GM21717 (cell line): ENCODE measurements at regions not wholly inside any gene's neighbourhood (a gene's known extent, or its start where the extent isn't known, plus 50 kb on each side); places are given as distances from the start of the nearest gene placed in this dataset.

Experiments used
- ATAC-seq: cut with Tn5 transposase; IDR thresholded peaks from one replicate; pipeline ENCODE4 v1.9.1; 2021; ENCODE audit warnings: mild to moderate bottlenecking, moderate library complexity; ENCODE audit not compliant: unreplicated experiment

DNA sequence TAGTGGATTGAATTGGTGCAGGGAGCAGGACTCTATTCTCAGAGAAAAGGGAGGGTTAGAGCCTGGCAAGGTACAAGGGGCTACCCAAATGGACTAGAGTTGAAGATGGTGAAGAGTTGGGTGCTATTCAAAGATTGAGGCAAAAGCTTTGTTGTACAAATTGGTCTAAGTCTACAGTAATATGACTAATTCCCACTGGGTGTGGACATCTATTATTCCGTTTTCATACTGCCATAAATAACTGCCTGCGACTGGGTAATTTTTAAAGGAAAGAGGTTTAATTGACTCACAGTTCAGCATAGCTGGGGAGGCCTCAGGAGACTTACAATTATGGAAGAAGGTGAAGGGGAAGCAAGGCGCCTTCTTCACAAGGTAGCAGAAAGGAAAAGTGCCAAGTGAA is 266.3 kb downstream of the TPBG start:
- no peak for ATAC-seq

DNA sequence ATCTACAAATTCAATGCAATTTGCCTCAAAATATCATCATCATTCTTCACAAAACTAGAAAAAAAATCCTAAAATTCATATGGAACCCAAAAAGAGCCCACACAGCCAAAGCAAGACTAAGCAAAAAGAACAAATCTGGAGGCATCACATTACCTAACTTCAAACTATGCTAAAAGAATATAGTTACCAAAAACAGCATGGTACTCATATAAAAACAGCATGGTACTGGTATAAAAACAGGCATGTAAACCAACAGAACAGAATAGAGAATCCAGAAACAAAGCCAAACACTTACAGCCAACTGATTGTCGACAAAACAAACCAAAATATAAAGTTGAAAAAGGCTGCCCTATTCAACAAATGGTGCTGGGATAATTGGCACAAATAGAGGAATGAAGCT is 278.1 kb downstream of the TPBG start:
- ATAC-seq = no peak

DNA sequence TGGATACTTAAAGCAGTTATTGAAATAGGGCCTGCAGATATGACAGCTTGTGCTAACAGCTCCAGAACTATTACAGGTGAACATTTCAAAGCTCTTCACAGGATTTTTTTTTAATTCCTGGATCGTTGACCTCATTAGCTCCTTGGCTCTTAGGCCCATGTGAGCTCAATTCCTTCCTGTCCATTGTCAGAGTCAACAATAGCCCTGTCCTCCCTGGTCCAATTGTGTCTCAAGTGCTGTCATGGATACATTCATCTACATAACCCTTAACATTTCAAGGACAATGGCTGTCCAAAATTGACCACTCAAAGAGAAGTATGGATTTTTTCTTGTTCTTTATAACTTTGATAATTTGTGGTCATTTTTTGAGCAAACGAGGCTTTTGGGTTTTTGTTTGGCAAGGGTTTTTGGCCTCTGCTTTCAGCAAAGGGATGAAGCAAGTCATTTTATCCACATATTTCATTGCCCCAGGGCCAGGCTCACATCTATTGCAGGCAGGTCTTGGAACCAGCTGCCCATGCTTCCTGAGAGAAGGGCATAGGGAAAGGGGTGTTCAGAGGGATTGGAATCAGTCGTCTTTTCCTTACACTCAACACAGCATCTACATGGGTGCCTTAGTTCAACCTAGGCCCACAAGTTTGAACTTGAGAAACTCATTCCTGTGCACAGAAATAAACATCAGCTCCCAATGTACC is 282.1 kb downstream of the TPBG start:
- ATAC-seq = no peak

DNA sequence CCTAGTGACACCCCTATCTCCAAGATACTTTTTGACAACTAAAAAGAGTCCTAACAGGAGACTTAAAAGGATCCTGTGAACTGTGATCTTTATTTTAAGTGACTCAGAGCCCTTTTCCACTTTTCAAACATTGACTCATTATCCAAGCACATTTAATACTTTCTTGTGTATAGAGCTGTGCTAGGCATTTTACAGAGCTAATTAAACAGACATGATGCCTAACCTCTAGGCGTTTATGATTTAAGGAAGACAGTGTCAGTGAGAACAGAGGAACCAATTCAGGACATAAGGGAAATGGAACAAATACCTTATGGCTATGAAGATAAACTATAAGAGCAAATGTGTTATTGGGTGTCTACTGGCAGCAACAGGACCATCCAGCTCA is 282.6 kb downstream of the TPBG start:
- ATAC-seq = no peak

DNA sequence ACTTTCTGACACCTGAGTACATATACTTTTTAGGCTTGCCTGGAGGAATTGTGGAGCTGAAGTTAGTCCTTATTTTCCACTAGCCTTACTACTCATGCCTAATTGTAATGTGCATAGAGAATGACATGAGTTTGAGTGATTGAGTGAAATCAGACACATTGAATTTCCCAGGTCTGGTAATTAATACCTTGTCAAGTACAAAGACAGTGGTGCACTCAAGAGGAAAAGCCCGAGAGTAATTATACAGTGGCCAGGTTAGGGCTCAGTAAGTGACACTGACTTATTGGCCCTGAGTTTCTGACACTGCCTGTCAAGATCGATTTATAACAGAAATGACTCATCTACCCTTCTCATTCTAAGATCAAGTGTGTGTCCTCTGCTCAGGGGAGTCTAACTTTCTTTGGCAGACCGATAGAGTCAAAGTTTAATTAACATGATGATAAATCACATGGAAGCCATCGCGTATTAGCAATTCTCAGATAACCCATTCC is 288.3 kb downstream of the TPBG start:
- no peak for ATAC-seq

DNA sequence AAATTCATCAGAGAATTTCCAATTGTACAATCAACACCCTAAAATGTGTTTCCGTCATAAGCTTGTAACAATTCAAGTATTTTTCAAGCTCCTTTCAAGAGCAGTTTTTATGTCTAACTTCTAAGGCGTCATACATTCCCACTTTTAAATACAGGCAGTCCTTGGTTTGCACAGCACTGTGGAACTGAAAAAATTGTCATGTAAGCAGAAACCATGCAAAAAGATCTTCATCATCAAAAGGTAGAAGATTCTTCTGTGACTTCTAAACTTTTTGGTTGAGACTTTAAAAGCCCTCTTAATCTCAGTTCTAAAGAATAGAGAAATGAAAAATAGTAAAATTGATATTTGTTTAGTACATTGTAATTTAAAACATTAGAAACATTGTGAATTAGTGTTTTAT is 315.6 kb downstream of the TPBG start:
- ATAC-seq = no peak

DNA sequence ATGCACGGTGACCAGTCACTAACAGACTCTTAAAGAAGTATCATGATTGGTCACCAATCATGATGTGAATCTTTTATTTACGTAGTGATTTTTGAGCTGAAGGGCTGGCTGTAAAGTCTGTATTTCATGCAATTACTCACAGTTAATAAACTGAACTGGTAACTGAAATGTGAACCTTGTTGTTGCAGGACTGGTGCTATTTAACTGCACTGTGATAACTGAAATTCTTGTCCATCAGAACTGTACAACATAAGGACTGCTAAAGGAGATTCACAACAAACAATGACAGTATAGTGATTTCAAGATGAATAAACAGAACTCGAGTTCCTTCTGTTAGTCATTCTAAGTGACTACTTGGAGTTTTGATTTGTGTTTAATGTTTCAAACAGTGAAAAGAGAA is 316.6 kb downstream of the TPBG start:
- ATAC-seq = no peak

DNA sequence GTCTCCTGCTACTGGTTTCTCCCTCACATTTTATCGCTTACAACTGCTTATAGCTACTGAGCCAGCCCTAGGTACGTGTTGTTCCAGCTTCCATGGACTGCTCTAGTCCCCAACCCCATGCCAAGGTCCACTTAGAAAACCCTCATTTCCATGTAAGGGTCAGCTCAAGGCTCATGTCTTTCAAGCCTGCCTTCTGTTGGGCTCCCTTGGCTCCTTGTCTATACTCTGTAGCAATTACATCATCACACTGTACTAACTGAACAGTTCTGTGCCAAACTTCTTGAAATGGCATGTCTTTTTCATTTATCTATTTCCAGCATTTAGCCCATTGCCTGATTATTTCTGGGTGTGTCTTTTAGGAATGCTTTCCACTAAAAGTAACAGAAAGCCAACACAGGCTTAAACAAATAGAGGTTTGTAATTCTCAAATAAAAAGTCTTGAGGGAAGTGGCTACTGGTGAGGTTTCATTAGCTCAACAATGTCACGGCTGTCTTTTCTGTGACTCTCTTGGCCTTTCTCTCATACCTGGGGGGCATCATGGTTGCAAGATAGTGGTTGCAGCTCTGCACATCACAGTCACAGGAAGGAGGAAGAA is 317.6 kb downstream of the TPBG start:
- ATAC-seq = no peak

DNA sequence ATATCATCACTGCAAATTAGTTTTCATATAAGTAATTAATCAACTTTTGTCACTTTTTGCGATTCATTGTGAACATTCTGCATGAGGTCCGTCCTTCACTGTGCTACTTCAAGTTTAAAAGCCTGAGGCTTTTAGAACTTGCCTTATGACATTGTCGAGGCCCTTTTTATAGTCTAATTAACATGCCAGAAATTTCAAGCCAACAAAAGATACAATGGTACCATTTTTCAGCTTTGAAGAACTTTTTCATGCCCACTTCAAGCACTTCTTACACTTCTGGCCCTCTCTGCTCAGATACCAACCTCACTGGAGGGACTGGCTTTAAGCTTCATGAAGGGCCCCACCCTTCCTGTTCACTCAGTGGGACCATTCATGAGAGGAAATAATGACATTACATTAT is 323.1 kb downstream of the TPBG start:
- no peak for ATAC-seq

DNA sequence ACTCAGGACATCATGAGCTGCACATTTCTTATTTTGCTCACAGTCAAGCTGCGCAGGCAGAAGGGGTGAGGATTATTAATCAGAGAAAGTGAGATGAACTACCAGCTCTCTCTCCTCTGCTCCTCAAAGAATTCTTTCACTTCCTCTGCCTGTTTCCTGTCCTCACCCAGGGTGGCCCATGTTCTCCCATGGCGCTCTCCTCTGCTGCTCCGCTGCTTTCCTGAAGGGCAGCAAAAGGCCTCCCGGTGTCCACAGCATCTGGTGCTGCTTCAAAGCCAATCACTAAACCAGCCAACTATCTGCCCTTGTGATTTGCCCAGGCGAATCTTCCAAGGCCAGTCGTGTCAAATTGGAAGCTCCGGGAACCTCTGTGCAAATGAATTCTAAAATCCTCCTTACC is 324.2 kb downstream of the TPBG start:
- no peak for ATAC-seq

DNA sequence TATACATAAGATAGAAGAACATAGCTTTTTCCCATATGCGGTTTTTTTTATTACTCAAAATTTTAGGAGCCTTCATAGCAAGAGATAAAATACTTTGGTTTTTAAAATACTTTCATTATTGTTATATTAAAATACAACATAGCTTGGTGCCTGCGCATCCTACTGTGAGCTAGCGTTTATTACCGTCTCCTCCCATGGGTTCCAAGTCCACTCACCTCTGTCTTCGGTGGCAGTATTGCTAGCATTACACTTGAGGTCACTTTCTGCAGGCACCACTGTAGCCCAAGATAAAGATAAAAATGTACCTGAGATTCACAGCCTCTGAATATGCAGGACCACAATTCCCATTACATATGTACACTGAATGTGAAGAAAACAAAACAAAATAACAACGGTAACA is 326.7 kb downstream of the TPBG start:
- no peak for ATAC-seq

DNA sequence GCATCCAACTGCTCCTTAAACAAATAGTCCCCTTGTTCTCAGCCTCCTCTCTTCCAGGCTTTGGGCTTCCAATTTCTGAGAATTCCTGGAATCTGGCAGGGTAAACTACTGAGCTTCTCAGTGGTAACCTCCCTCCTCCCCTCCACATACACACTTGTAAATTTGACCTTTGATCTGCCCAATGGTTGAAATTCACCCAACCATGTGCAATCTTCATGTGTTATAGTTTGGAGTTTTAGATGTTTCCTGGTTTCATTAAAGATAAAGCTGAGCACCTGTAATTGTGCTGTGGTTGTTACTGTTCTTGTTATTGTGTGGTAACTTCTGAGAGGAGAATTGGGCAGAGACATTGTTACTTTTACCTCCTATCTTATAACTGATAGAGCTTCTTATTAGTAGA is 328.4 kb downstream of the TPBG start:
- ATAC-seq = no peak

DNA sequence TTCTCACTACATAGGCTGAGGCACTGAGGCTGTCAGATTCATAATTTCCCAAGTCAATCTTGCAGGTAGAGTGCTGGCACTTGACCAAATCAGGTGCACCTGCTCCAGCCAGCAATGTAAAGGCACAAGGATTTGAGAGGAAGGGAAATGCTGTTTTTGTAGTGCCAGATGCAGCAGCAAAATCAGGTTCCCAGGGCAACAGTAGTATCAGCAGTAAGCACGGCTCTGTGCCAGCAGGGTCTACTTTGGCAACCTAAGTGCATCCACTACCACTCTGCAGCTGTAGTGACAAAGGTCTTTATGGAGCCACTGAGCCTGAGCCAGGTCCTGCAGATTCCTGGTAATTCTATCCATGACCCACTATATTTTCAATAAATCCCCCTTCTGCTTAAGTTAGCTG is 329.5 kb downstream of the TPBG start:
- ATAC-seq = no peak

DNA sequence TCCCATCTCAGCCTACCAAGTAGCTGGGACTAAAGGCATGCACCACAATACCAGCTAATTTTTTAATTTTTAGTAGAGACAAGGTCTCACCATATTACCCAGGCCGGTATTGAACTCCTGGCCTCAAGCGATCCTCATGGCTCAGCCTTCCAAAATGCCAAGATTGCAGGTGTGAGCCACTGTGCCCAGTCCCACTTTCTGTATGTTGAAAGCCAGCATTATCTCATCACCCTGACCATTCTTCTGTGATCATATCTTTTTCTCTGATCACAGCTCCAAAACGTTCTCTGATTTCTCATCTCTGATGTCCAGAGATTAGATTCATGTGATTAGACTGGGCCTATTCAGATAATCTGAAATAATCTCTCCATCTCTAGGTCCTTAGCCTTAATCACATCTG is 337.7 kb downstream of the TPBG start:
- no peak for ATAC-seq

DNA sequence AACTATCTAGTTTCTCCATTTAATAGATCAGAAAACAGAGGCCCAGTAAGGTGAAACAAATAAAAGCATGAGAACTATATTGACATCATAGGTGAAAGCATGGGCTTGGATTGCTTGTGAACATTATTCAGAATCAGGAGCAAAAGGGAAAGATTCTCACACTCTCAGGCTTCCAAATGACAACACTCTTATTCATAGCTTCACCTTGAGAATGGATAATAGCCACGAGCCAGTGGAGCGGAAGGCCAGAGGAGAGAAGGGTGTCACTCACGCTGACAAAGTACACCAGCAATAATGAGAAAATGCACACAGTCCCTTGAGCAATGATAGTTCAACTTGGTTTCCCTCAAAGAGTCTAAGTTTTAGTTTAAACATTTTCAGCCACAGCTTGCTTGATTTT is 339.0 kb downstream of the TPBG start:
- no peak for ATAC-seq

DNA sequence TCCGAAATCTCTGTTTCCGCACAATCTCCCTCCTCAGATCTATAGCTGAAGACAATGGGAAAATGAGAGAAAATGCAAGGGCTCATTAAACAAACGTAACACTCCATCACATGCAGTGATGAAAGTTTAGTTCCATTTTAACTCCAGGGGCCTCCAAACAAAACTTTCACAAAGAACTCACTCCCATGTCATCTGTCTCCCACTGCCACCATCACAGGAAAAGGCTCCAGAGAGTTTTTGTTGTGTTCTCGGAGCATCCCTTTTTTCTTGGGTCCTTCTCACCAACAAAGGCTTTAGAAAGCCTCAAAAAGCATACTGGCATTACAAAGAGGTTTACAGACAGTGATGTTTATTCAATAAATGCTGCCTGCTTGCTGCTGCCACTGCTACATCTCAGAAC is 339.6 kb downstream of the TPBG start:
- ATAC-seq = no peak

DNA sequence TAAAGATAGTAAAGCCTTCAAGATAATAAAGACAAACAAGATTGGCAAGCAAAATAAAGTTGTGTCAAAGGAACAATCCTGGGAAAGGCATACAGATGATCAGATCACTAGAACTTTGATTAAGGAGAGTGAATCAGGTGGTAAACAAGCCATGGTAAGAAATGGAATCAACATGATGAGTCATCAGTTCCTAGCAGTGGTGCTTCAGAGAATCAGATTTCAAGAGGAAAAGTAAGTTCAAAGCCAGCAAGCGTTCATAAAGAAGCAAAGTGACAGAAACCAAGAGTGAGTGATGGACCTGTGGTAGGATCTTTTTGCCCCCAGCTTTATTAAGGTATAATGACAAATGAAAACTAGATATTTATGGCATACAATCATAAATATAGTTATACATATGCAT is 340.4 kb downstream of the TPBG start:
- no peak for ATAC-seq

DNA sequence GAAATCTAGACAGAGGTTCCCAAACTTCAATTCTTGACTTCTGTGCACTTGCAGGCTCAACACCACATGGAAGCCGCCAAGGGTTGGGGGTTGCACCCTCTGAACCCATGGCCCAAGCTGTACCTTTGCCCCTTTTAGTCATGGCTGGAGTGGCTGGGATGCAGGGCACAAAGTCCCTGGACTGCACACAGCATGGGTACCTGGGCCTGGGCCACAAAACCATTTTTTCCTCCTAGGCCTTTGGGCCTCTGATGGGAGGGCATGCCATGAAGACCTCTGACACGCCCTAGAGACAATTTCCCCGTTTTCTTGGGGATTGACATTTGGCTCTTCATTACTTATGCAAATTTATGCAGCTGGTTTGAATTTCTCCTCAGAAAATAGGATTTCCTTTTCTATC is 342.0 kb downstream of the TPBG start:
- no peak for ATAC-seq

DNA sequence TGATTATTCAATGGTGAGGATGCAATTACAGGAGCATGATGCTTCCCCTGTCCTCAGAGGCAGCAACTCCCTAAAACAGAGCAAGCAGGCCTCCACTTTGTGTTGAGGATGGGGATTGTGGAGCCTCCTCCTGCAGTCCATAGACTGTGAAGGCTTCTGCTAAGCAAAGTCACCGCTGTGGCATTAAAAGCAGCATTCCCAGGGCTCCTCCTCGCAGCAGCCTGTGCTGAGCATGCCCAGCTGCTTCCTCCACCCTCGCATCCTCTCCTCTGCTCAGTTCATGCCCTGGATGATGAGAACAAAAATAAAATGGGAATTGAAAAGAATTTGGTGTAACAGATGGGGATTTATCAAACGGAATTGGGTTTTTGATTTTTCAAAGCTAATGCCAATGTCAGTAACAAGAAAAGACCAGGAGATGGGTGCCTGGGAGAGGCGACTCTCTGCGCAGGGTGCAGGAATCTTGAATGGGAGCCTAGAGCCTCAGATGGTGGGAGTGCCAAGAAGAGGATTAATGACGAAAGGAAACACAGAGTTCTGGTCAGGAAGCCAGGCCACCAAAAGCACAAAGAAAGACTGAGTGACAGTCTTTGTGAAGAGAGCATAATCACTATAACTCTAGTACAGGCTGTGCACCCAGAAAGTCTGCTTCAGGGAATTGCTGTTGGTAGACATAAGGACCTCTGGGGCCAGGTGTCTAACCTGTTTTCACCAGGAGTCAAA is 347.6 kb downstream of the TPBG start:
- ATAC-seq = no peak

DNA sequence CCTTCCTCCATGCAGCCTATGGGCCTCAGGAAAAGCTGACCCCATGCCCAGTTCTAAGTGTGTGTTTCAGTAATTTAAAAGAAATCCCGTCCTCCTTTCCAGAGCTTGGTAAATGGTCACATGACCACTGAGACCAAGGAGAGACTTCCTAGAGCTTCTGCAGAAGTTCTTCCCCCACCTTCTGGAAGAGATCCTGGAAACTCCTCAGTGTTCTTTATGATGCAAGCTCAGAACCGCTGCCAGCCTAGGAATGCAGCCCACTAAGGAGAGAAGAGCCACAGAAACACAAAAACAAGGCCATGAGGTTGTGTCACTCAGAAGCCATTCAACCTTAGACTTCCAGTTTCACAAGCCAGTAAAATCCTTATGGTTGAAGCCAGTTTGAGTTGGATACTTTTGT is 348.4 kb downstream of the TPBG start:
- no peak for ATAC-seq

DNA sequence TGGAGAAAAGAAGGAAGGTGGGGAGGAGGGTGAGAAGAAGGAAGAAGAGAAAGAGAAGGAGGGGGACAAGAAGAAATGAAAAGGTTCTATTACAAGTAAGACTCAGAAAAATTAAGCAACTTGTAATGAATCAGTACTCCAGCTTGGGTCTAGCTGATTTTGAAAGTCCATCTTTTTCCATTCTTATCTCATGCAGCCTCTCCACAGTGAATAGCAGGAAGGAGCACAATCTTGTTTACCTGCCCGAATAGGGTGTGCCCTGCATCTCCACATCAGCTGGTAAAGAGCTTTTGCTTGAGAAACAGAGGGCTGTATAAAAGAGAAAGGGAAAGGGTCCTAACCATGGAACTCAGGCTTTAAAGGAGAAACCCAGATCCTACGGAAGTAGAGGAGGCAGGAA is 348.8 kb downstream of the TPBG start:
- no peak for ATAC-seq

DNA sequence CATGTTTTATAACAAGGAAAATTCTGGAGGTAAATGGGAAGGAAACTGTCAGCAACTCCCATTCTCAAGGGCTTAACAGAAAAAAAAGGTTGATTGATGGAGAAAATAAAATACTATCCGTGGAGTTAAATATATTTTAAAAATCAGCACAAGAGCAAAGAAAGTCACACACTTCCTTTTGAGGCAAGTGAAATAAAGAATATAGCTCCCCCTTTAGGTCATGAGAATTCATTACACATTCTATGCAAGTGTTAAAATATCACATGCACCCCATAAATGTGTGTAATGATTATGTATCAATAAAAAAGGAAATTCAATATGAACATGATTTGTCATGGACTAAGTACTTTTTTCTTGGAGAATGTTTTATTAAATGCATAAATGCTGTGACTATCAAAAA is 349.2 kb downstream of the TPBG start:
- ATAC-seq = no peak
